Stomach (tissue), 4 donors: ENCODE measurements at regions not wholly inside any gene's neighbourhood (a gene's known extent, or its start where the extent isn't known, plus 50 kb on each side); places are given as distances from the start of the nearest gene placed in this dataset.

Experiments used
- CTCF ChIP-seq, 7 experiments: fragments of 450-650 bp in 4 of 7; fragments of 200-600 bp in 3 of 7; sonication (generic) in 3 of 7; IDR thresholded peaks; one replicate each; pipeline ENCODE4 v1.5.1; 2016 to 2019; ENCODE audit warnings: antibody characterized with exemption in 7 of 7, control low read depth in 2 of 7, mild to moderate bottlenecking in 1 of 7
- EP300 ChIP-seq: sonication (generic); formaldehyde crosslinking; IDR thresholded peaks from one replicate; pipeline ENCODE4 v1.6.1; 2017; ENCODE audit warnings: antibody characterized with exemption
- POLR2A ChIP-seq, 4 donors: fragments of 450-650 bp; IDR thresholded peaks; one replicate each; pipeline ENCODE4 v1.6.1; 2016; ENCODE audit warnings: antibody characterized with exemption in 4 of 4, control low read depth in 2 of 4, mild to moderate bottlenecking in 1 of 4, moderate library complexity in 1 of 4
- POLR2AphosphoS5 ChIP-seq, 3 donors: sonication (generic); formaldehyde crosslinking; IDR thresholded peaks; one replicate each; pipeline ENCODE4 v1.6.1; 2016; ENCODE audit warnings: antibody characterized with exemption in 3 of 3

GRCh38 chr12:39070775-39071174 lies 165.4 kb upstream of the CPNE8 start:
- no peak for TF ChIP-seq CTCF (IDR thresholded peaks at IDR 0.05)
- TF ChIP-seq POLR2A (IDR thresholded peaks at IDR 0.05), result no peak
- TF ChIP-seq POLR2AphosphoS5 (IDR thresholded peaks at IDR 0.05), result no peak
- TF ChIP-seq EP300, result no peak
